Cardiac fibroblast (primary cell): ENCODE measurements at regions not wholly inside any gene's neighbourhood (a gene's known extent, or its start where the extent isn't known, plus 50 kb on each side); places are given as distances from the start of the nearest gene placed in this dataset.

Source experiments
- DNase-seq, 2 donors: peaks; one replicate each; pipeline versions ENCODE4 v3.0.0 to v3.0.0-alpha.2; 2010; ENCODE audit warnings: low read depth in 2 of 2
- H3K4me3 ChIP-seq, 2 donors: replicated peaks in 1 of 2; 1 replicate in 1 of 2; 2 replicates in 1 of 2; pipeline ENCODE4 v1.5.1; 2011; ENCODE audit warnings: low read depth in 2 of 2, low read length in 2 of 2, mild to moderate bottlenecking in 2 of 2, moderate library complexity in 1 of 2
- CTCF ChIP-seq: IDR thresholded peaks from one replicate; pipeline ENCODE4 v1.5.1; 2011; ENCODE audit warnings: low read depth, mild to moderate bottlenecking, low read length, inconsistent platforms

DNA sequence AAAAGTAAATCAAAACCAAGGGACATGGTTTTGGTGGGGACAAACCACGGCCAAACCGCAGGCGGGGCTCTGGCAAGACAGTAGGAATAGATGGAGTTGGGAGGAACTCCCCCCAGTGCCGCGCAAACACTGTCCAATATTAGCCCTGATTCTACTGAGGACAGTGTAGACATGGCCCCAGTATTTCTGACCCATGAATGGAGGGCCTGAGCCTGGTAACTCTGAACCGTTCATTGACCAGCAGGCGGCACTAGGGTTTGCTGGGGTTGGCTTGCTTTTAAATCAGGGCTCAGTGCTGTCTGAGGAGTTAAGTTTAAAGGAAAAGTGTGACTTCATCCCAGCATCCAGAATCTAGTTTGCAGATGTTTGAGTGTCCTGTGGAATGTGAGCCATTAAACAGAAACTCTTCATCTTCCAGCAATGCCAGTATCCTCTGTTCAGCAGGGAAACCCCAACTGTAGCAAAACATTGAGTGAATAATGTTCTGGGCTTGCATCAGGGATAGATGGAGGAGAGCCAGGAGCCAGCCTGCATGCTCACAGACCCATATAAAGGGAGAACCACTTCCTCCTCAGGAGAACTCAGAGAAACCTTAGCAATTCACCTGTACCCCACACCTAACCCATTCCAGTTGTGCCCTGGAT lies 147.4 kb upstream of the PRSS58 start:
- TF ChIP-seq CTCF = no peak
- no peak overlapping the region for H3K4me3 ChIP-seq
- peak in 1 of 2 donors; percentile 32 for DNase-seq

- no peak for TF ChIP-seq CTCF
- H3K4me3 ChIP-seq = no peak overlapping the region
- no peak for DNase-seq
These were observed 144.1 kb upstream of the PRSS58 start for GRCh38 chr7:142401951-142402350.

DNA sequence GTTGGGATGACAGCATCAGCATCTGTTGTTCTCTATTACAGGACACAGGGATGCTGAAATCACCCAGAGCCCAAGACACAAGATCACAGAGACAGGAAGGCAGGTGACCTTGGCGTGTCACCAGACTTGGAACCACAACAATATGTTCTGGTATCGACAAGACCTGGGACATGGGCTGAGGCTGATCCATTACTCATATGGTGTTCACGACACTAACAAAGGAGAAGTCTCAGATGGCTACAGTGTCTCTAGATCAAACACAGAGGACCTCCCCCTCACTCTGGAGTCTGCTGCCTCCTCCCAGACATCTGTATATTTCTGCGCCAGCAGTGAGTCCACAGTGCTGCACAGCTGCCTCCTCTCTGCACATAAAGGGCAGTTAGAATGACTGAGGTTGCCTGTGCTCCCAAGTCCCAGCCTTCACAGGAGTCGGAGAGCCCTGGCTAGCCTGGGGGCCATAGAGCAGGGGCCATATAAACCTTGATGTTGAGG lies 142.2 kb upstream of the PRSS58 start:
- H3K4me3 ChIP-seq = no peak overlapping the region
- TF ChIP-seq CTCF = no peak
- no peak for DNase-seq

DNA sequence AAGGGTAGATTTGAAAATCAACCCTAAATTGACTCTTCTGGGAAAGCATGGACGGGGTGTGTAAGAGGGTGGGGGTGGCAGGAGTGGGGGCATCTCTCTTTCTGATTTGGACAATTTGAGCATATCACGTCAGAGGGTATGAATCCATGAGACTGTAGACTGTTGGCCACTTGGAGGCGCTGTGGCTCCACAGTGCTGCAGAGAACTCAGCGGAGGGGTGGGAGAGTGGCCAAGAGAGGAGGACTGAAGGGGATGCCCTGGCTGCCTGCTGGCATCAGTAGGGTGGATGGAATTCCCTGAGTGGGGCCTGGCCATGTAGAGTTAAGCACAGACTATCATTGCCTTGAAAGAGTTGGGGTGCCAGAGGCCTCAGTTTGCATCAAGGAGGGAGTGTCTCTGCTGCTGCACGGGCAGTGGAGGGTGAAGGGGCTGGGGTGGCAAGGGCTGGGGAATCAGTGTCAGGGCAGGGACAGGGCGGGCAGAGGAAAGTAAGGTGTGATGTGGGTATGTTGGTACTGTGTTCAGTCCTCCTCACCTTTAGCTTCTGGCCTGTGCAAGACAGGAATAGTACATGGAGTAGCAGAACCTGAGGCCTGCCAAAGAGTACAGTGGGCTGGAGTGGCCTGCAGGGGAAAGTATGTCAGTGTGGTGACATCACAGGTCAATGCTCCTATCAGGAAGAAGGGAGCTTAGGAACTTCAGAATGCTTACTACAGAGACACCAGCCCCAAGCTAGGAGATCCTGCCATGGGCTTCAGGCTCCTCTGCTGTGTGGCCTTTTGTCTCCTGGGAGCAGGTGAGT lies 133.5 kb upstream of the PRSS58 start:
- peak in 1 of 2 donors; percentile 8 for DNase-seq
- no peak overlapping the region for H3K4me3 ChIP-seq
- TF ChIP-seq CTCF = peak; percentile 19

- TF ChIP-seq CTCF = no peak
- no peak overlapping the region for H3K4me3 ChIP-seq
- no peak for DNase-seq
These were observed 131.7 kb upstream of the PRSS58 start for GRCh38 chr7:142389544-142389943.

GRCh38 chr7:142385491-142386340 lies 127.9 kb upstream of the PRSS58 start:
- no peak overlapping the region for H3K4me3 ChIP-seq
- peak; percentile 75 to 80 for DNase-seq
- TF ChIP-seq CTCF = peak; percentile 74
